Transverse colon (tissue), 4 donors: ENCODE measurements at regions not wholly inside any gene's neighbourhood (a gene's known extent, or its start where the extent isn't known, plus 50 kb on each side); places are given as distances from the start of the nearest gene placed in this dataset.

Experiments
- CTCF ChIP-seq, 5 experiments: fragments of 200-600 bp in 3 of 5; fragments of 450-650 bp in 2 of 5; sonication (generic) in 3 of 5; IDR thresholded peaks; 1 replicate in 2 of 5; 2 replicates in 3 of 5; pipeline ENCODE4 v1.5.1; 2016 to 2017; ENCODE audit warnings: antibody characterized with exemption in 5 of 5, inconsistent platforms in 3 of 5, mild to moderate bottlenecking in 2 of 5, moderate library complexity in 1 of 5
- POLR2AphosphoS5 ChIP-seq, 3 donors: sonication (generic); formaldehyde crosslinking; IDR thresholded peaks; one replicate each; pipeline ENCODE4 v1.6.1; 2016; ENCODE audit warnings: antibody characterized with exemption in 3 of 3

- TF ChIP-seq CTCF (IDR thresholded peaks at IDR 0.05) (no peak), POLR2AphosphoS5 (IDR thresholded peaks at IDR 0.05) (no peak)
Measured at GRCh38 chr3:177726807-177727206, 529.5 kb upstream of the TBL1XR1 start.
